Spleen (tissue), 7 donors: ENCODE measurements at regions not wholly inside any gene's neighbourhood (a gene's known extent, or its start where the extent isn't known, plus 50 kb on each side); places are given as distances from the start of the nearest gene placed in this dataset.

Experiments
- POLR2A ChIP-seq, 3 donors: fragments of 450-650 bp; IDR thresholded peaks; one replicate each; pipeline ENCODE4 v1.5.1; 2017; ENCODE audit warnings: antibody characterized with exemption in 3 of 3, mild to moderate bottlenecking in 1 of 3
- POLR2AphosphoS5 ChIP-seq, 3 donors: sonication (generic); formaldehyde crosslinking; IDR thresholded peaks; one replicate each; pipeline ENCODE4 v1.5.1; 2017; ENCODE audit warnings: antibody characterized with exemption in 3 of 3
- TF ChIP-seq, protein P1 (sequence below), 11 experiments: fragments of 200-600 bp in 7 of 11; fragments of 450-650 bp in 4 of 11; sonication (generic) in 4 of 11; IDR thresholded peaks in 8 of 11; conservative IDR thresholded peaks in 3 of 11; 1 replicate in 7 of 11; 2 replicates in 4 of 11; pipeline versions ENCODE4 v1.4.0 to v1.8.0; 2016 to 2021; ENCODE audit warnings: antibody characterized with exemption in 11 of 11, inconsistent platforms in 4 of 11, mild to moderate bottlenecking in 1 of 11
- donor health status: DM: no; HTN: no; CAD: no; lungs with moderate emphysema.
- donor health status: DM: no; HTN: no; CAD: no.
- donor health status: DM: no; HTN: no; CAD: no.

DNA sequence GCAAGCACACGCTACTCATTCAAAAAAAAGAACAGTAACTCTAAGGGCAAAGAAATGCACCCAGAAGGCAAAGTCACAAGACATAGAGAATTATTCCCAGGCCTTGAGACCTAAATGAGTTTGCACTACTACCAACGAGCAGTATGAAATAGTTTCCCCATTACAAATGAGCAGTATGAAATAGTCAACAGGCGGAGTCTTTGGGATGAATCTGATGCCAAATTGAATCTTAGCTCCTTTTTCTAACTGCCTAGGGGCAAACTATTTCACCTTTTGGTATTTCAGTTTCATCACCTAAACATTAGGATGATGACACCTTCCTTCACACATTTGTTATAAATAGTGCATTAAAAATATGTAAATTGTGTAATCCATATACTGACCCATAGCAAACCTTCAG lies 213.0 kb upstream of the FAT4 start:
- TF ChIP-seq POLR2A (IDR thresholded peaks at IDR 0.05): no peak
- TF ChIP-seq, protein P1, sequence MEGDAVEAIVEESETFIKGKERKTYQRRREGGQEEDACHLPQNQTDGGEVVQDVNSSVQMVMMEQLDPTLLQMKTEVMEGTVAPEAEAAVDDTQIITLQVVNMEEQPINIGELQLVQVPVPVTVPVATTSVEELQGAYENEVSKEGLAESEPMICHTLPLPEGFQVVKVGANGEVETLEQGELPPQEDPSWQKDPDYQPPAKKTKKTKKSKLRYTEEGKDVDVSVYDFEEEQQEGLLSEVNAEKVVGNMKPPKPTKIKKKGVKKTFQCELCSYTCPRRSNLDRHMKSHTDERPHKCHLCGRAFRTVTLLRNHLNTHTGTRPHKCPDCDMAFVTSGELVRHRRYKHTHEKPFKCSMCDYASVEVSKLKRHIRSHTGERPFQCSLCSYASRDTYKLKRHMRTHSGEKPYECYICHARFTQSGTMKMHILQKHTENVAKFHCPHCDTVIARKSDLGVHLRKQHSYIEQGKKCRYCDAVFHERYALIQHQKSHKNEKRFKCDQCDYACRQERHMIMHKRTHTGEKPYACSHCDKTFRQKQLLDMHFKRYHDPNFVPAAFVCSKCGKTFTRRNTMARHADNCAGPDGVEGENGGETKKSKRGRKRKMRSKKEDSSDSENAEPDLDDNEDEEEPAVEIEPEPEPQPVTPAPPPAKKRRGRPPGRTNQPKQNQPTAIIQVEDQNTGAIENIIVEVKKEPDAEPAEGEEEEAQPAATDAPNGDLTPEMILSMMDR (IDR thresholded peaks at IDR 0.05 in 8 of 11, conservative IDR thresholded peaks at IDR 0.05 in 3 of 11): no peak
- TF ChIP-seq POLR2AphosphoS5 (IDR thresholded peaks at IDR 0.05): no peak
